ENCODE measurements at regions not wholly inside any gene's neighbourhood (a gene's known extent, or its start where the extent isn't known, plus 50 kb on each side); places are given as distances from the start of the nearest gene placed in this dataset.
A peak's percentile ranks its signal among the peaks of the same experiment; 100 is the strongest.

GRCh38 chr2:12980817-12981216, 264.1 kb downstream of the TRIB2 start:
- CTCF ChIA-PET (ENCODE audit: low intra/inter-chr PET ratio): no interaction called here
- BruUV-seq (replicated peaks): no TSS peak

GRCh38 chr2:12982149-12982584, 265.4 kb downstream of the TRIB2 start:
- no peak for DNase-seq (ENCODE audit: extremely low read depth in 1 of 4, low spot score in 3 of 4)
- Histone ChIP-seq H3K4me2 (ENCODE audit: insufficient read depth, low read length) (no peak overlapping the region), H3K9me3 (replicated peaks; ENCODE audit: control insufficient read depth, insufficient read depth, low read depth, low read length) (no peaks in the 10 kb centered on the region), H3K9me1 (ENCODE audit: control insufficient read depth, insufficient read depth, low read length) (no peaks in the 10 kb centered on the region), H3K27ac (ENCODE audit: extremely low read depth, low read depth, low read length) (no peak overlapping the region), H3K79me2 (ENCODE audit: control insufficient read depth, insufficient read depth, low read length) (no peaks in the 10 kb centered on the region), H2AFZ (ENCODE audit: low read depth, low read length) (no peak overlapping the region), H4K20me1 (replicated peaks; ENCODE audit: control insufficient read depth, insufficient read depth, low read length) (no peaks in the 10 kb centered on the region), H3K4me1 (replicated peaks in 1 of 2; ENCODE audit: control insufficient read depth in 2 of 2, insufficient read depth in 2 of 2, low read length in 2 of 2) (no peaks in the 10 kb centered on the region; a peak in 1 of 5 replicates), H3K4me3 (no peak overlapping the region), H3K9ac (ENCODE audit: insufficient read depth in 1 of 2, low read depth in 2 of 2, low read length in 2 of 2) (no peak overlapping the region), H3K27me3 (ENCODE audit: control insufficient read depth in 2 of 2, insufficient read depth in 2 of 2, low read length in 2 of 2) (no peaks in the 10 kb centered on the region), H3K36me3 (ENCODE audit: control insufficient read depth, insufficient read depth, low read length) (no peaks in the 10 kb centered on the region)
- in situ Hi-C loops (cut with MboI) (no loop called here), intact Hi-C loops (cut with micrococcal nuclease) (no loop called here)
- no peak for FAIRE-seq
- BruUV-seq (replicated peaks): no TSS peak
- CTCF ChIA-PET (ENCODE audit: low intra/inter-chr PET ratio): no interaction called here
- POLR2A ChIA-PET: no interaction called here
- WGBS (ENCODE audit: insufficient coverage, low coverage, missing lambda C conversion rate): 80% methylated on average over 1 of the region's 1 CpG
- no peak for ATAC-seq
- TF ChIP-seq BCL6 (CRISPR knock-in tag; IDR thresholded peaks at IDR 0.05) (no peak), RB1 (IDR thresholded peaks at IDR 0.05; ENCODE audit: low read depth) (no peak), CCAR2 (IDR thresholded peaks at IDR 0.05; ENCODE audit: low read depth, low read length) (no peak), RBM14 (IDR thresholded peaks at IDR 0.05; ENCODE audit: borderline replicate concordance, insufficient read depth, low read depth, low read length) (no peak), ZNF431 (CRISPR knock-in tag; IDR thresholded peaks at IDR 0.05) (no peak), ZNF695 (CRISPR knock-in tag; IDR thresholded peaks at IDR 0.05) (no peak), CREB5 (CRISPR knock-in tag; IDR thresholded peaks at IDR 0.05) (no peak), GTF2B (IDR thresholded peaks at IDR 0.05; ENCODE audit: extremely low read depth, insufficient read length) (no peak), NCOA2 (IDR thresholded peaks at IDR 0.05; ENCODE audit: partially characterized antibody in 2 of 2) (no peak), ZNF121 (CRISPR knock-in tag; conservative IDR thresholded peaks at IDR 0.05) (no peak)

More at GRCh38 chr2:12980817-12981216, 264.1 kb downstream of the TRIB2 start:
- Histone ChIP-seq H3K9ac (ENCODE audit: insufficient read depth in 1 of 2, low read depth in 2 of 2, low read length in 2 of 2) (no peak overlapping the region), H3K27ac (ENCODE audit: extremely low read depth, low read depth, low read length) (no peak overlapping the region), H3K79me2 (ENCODE audit: control insufficient read depth, insufficient read depth, low read length) (no peaks in the 10 kb centered on the region), H3K4me3 (no peak overlapping the region), H3K4me1 (replicated peaks in 1 of 2; ENCODE audit: control insufficient read depth in 2 of 2, insufficient read depth in 2 of 2, low read length in 2 of 2) (no peaks in the 10 kb centered on the region; a peak in 1 of 5 replicates), H3K36me3 (ENCODE audit: control insufficient read depth, insufficient read depth, low read length) (no peaks in the 10 kb centered on the region), H3K4me2 (ENCODE audit: insufficient read depth, low read length) (no peak overlapping the region), H3K27me3 (ENCODE audit: control insufficient read depth in 2 of 2, insufficient read depth in 2 of 2, low read length in 2 of 2) (no peaks in the 10 kb centered on the region), H3K9me1 (ENCODE audit: control insufficient read depth, insufficient read depth, low read length) (no peaks in the 10 kb centered on the region), H3K9me3 (replicated peaks; ENCODE audit: control insufficient read depth, insufficient read depth, low read depth, low read length) (no peaks in the 10 kb centered on the region), H4K20me1 (replicated peaks; ENCODE audit: control insufficient read depth, insufficient read depth, low read length) (no peaks in the 10 kb centered on the region), H2AFZ (ENCODE audit: low read depth, low read length) (peak overlapping the region; percentile 56)
- DNase-seq (ENCODE audit: extremely low read depth in 1 of 4, low spot score in 3 of 4) (no peak), FAIRE-seq (no peak), ATAC-seq (peak; percentile 45; the same call in 1 of the 3 replicates)
- 11% methylated on average over 4 of the region's 4 CpGs for WGBS (ENCODE audit: insufficient coverage, low coverage, missing lambda C conversion rate)
- TF ChIP-seq POLR2H (tag; IDR thresholded peaks at IDR 0.05; ENCODE audit: low read depth) (no peak), ATF3 (IDR thresholded peaks at IDR 0.05) (no peak), ATF3 (CRISPR knock-in tag; conservative IDR thresholded peaks at IDR 0.05) (no peak), POLR3A (IDR thresholded peaks at IDR 0.05; ENCODE audit: borderline replicate concordance, extremely low read depth, insufficient read depth, insufficient read length) (no peak), ZNF77 (CRISPR knock-in tag; IDR thresholded peaks at IDR 0.05) (no peak), SRSF9 (IDR thresholded peaks at IDR 0.05; ENCODE audit: borderline replicate concordance, low read depth, low read length) (no peak)
- in situ Hi-C loops (cut with MboI): no loop called here
- POLR2A ChIA-PET: no interaction called here
- intact Hi-C loops (cut with micrococcal nuclease): no loop called here
